B cell (primary cell): ENCODE measurements at regions not wholly inside any gene's neighbourhood (a gene's known extent, or its start where the extent isn't known, plus 50 kb on each side); places are given as distances from the start of the nearest gene placed in this dataset.

Experiments used
- CTCF ChIP-seq: fragments of 200-600 bp; IDR thresholded peaks from one replicate; pipeline ENCODE4 v1.8.0; 2022; ENCODE audit warnings: antibody characterized with exemption, mild to moderate bottlenecking
- EZH2 ChIP-seq: IDR thresholded peaks from 2 replicates; pipeline ENCODE4 v1.6.1; 2012; ENCODE audit warnings: borderline replicate concordance, low read depth, mild to moderate bottlenecking, moderate library complexity, low read length; ENCODE audit not compliant: insufficient read depth, poor library complexity, severe bottlenecking

- TF ChIP-seq CTCF = no peak
- no peak for TF ChIP-seq EZH2
These were observed 90.0 kb downstream of the FAM174B start for GRCh38 chr15:92565351-92566125.
